ENCODE measurements at regions not wholly inside any gene's neighbourhood (a gene's known extent, or its start where the extent isn't known, plus 50 kb on each side); places are given as distances from the start of the nearest gene placed in this dataset.

GRCh38 chr4:58138786-58139668 lies 1028.8 kb upstream of the IGFBP7 start:
- ATAC-seq = no peak
- intact Hi-C loops (cut with micrococcal nuclease) = no loop called here

DNA sequence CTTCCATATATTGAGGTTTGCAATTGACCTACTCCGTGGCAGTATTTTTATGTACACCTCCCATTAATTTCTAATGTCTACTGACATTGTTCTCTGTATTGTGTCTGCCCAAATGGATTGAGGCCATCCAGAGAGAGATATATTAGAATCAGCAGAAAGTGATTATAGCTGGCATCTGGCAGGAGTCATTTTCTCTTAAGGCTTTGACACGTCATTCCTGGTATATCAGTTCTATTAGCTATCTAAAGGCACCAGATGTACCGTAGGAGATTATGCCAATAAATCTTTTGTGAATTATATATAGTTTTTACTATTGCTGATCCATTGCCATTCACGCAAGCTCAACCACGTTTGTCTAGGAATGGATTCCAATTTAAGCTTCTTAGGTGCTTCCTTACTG lies 1026.4 kb upstream of the IGFBP7 start:
- ATAC-seq (no peak), DNase-seq (no peak)
- intact Hi-C loops (cut with micrococcal nuclease) = no loop called here

More at GRCh38 chr4:58138786-58139668, 1028.8 kb upstream of the IGFBP7 start:
- DNase-seq = no peak

DNA sequence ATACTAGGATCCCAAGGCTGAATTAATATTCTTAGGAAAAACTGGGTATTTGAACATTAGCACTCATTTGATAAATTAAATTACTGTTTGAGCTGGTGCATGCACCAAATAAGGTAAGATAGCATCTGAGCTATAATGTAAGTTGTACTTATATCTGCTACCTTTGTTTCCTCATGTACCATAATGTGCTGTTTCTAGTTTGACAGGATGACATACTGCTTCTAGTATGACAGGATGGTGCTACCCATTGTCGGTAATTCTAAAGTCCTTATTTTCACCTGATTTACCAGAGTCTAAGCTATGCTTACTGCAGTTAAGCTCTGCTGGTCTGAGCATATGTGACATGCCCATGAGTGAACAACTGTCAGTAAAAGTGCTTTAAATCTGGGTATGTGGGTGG lies 1017.5 kb upstream of the IGFBP7 start:
- intact Hi-C loops (cut with micrococcal nuclease) = no loop called here
- ATAC-seq (no peak), DNase-seq (no peak)

GRCh38 chr4:58119298-58119697 lies 1009.1 kb upstream of the IGFBP7 start:
- no peak for DNase-seq
- intact Hi-C loops (cut with micrococcal nuclease) = no loop called here
- ATAC-seq = no peak

- no peak for ATAC-seq
Observed at GRCh38 chr4:58113126-58113525, 1002.9 kb upstream of the IGFBP7 start.

GRCh38 chr4:58111818-58112217 lies 1001.6 kb upstream of the IGFBP7 start:
- intact Hi-C loops (cut with micrococcal nuclease) = no loop called here
- no peak for ATAC-seq

More at GRCh38 chr4:58113126-58113525, 1002.9 kb upstream of the IGFBP7 start:
- DNase-seq = no peak
- intact Hi-C loops (cut with micrococcal nuclease) = no loop called here

GRCh38 chr4:58093352-58093751 lies 983.2 kb upstream of the IGFBP7 start:
- intact Hi-C loops (cut with micrococcal nuclease) = loop anchor here (10.0 kb wide), 1 partner anchor 439 kb away; no protein-coding TSS in a partner anchor
- DNase-seq (no peak), ATAC-seq (no peak)

More at GRCh38 chr4:58111818-58112217, 1001.6 kb upstream of the IGFBP7 start:
- no peak for DNase-seq

DNA sequence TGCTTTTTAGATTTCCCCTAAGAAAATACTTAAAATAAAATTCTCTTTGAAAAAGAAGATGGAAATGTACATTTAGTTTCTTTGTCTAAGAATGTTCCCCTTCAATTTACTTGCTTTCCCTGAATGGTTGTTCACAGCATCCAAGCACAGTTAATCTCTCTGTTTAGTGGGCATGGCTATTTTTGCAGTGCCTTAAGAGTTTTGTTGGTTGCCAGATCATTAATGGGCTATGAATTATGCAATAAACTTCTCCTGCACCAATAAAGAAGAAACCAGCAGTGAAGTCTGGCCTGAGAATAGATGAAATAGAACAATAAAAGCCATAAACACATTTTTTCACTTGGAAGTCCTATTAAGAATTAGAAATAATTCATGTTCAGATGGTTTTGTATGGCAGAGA lies 980.4 kb upstream of the IGFBP7 start:
- intact Hi-C loops (cut with micrococcal nuclease) = loop anchor here (10.0 kb wide), 1 partner anchor 436 kb away; no protein-coding TSS in a partner anchor
- ATAC-seq = no peak
- DNase-seq = no peak

GRCh38 chr4:58081356-58081755 lies 971.2 kb upstream of the IGFBP7 start:
- ATAC-seq (no peak), DNase-seq (no peak)
- intact Hi-C loops (cut with micrococcal nuclease) = no loop called here

GRCh38 chr4:58075724-58076123 lies 965.5 kb upstream of the IGFBP7 start:
- DNase-seq (no peak), ATAC-seq (no peak)
- intact Hi-C loops (cut with micrococcal nuclease) = no loop called here

DNA sequence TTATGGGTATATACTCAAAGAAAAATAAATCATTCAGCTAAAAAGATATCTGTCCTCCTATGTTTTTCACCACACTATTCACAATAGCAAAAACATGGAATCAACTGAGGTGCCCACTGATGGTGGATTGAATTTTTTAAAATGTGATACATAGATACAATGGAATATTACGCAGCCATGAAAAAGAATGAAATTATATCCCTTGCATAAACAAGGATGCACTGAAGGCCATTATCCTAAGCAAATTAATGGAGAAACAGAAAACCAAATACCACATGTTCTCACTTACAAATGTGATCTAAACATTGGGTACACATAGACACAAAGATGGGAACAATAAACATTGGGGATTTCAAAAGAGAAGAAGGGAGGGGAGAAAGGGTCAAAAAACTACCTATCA lies 964.2 kb upstream of the IGFBP7 start:
- DNase-seq = no peak
- intact Hi-C loops (cut with micrococcal nuclease) = no loop called here
- ATAC-seq = no peak

DNA sequence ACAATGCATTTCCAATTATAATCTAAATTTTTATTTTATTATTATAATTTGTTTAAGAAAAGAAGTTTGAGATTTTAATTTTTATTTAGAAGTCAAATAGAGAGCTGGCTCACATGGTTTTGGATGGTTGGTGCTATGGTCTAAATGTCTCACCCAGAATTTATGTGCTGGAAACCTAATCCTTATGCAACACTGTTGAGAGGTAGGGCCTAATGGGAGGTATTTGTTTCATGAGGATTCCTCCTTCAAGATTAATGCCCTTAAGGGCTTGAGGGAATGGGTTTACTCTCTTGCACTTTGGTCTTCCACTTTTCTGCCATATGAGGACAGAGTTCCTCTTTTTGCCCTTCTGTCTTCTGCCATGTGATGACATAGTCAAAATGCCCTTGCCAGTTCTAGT lies 960.5 kb upstream of the IGFBP7 start:
- DNase-seq (no peak), ATAC-seq (no peak)
- intact Hi-C loops (cut with micrococcal nuclease) = no loop called here

- no peak for DNase-seq
- ATAC-seq = no peak
- intact Hi-C loops (cut with micrococcal nuclease) = loop anchor here (10.0 kb wide), 1 partner anchor 630 kb away; no protein-coding TSS in a partner anchor
Observed at GRCh38 chr4:58064653-58065052, 954.5 kb upstream of the IGFBP7 start.

DNA sequence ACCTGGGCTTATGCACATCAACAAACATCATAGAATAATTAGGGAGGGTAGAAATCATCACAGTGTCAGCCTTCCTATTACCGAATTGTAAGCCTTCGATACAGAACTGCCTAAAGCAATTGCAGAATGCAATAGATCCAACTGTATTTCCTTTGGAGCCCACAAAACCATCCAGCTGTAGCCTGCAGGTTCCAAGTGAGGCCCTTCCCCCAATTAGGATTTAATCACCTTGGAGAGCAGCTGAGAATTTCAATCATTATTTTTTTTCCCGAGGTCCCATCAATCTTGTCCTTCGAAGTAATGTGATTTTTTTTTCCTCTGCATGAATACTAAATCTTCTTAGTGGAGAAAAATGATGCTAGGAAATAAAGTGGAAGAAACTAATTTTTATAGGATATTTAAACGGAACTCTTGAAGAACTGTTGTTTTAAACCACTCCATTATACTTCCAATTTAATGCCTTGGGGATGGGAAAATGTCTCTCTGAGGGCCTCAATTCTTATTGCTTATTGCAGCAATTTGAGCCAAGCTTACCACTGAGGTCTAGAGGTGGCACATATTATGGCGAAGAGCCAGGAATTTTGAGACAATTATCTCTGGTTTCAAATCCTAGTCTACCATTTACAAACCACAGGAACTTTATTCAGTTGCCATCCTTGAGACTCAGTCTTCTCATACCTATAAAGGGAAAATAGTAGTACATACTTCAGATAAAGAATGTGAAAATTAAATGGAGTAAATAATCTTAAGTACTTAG lies 953.4 kb upstream of the IGFBP7 start:
- DNase-seq = no peak
- no peak for ATAC-seq
- intact Hi-C loops (cut with micrococcal nuclease) = loop anchor here (10.0 kb wide), 1 partner anchor 629 kb away; no protein-coding TSS in a partner anchor

- no peak for DNase-seq
- ATAC-seq = peak; percentile 24
- intact Hi-C loops (cut with micrococcal nuclease) = loop anchor here (10.0 kb wide), 1 partner anchor 627 kb away; no protein-coding TSS in a partner anchor
Observed at GRCh38 chr4:58061967-58062366, 951.8 kb upstream of the IGFBP7 start.

DNA sequence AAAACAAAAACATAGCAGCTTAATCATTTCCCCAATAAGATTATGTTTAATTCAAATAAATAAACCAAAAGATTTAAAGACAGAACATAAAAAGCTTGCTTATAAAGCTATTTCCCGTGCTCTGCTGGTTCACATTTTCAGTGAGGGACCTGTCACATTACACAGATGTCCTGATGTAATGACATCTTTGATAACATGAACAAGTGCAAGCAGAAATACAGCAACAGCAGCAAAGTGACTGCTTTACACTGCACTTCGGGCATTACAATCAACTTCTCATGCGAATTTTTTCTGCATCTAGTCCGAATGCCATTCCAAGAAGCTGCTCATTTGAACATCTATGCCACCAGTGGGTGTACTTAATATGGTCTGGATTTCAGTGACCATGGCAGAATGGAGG lies 940.3 kb upstream of the IGFBP7 start:
- no peak for DNase-seq
- intact Hi-C loops (cut with micrococcal nuclease) = no loop called here
- no peak for ATAC-seq

GRCh38 chr4:58048491-58048890 lies 938.3 kb upstream of the IGFBP7 start:
- DNase-seq (no peak), ATAC-seq (no peak)
- intact Hi-C loops (cut with micrococcal nuclease) = no loop called here

GRCh38 chr4:58042176-58042575 lies 932.0 kb upstream of the IGFBP7 start:
- ATAC-seq (no peak), DNase-seq (no peak)
- intact Hi-C loops (cut with micrococcal nuclease) = no loop called here

GRCh38 chr4:57993944-57994343 lies 883.8 kb upstream of the IGFBP7 start:
- intact Hi-C loops (cut with micrococcal nuclease) = no loop called here
- DNase-seq (no peak), ATAC-seq (no peak)

- intact Hi-C loops (cut with micrococcal nuclease) = no loop called here
Observed at GRCh38 chr4:57989430-57989829, 879.2 kb upstream of the IGFBP7 start.

More at GRCh38 chr4:57989430-57989829, 879.2 kb upstream of the IGFBP7 start:
- ATAC-seq = no peak
- DNase-seq = no peak

All from left ventricle myocardium superior (tissue), 1 donor.